Activated CD8-positive, alpha-beta T cell treated with anti-CD3 and anti-CD28 coated beads for 36 hours (primary cell): ENCODE measurements at regions not wholly inside any gene's neighbourhood (a gene's known extent, or its start where the extent isn't known, plus 50 kb on each side); places are given as distances from the start of the nearest gene placed in this dataset.

Experiments used
- ATAC-seq: fragments of 200-7000 bp; cut with Tn5 transposase; one replicate; pipeline ENCODE4 v1.10.0; 2021; ENCODE audit warnings: mild to moderate bottlenecking, moderate library complexity
- CTCF ChIA-PET: fragments of 350-600 bp; sonication (Branson Sonifier 250); formaldehyde crosslinking; loops from one replicate; lab custom pipeline; 2021; ENCODE audit warnings: antibody characterized with exemption; lab: Charles Lee
- POLR2A ChIA-PET: fragments of 350-600 bp; sonication (Branson Sonifier 250); formaldehyde crosslinking; loops from one replicate; lab custom pipeline; 2021; ENCODE audit warnings: antibody characterized with exemption; lab: Charles Lee
- DNase-seq: peaks from one replicate; pipeline ENCODE4 v3.0.0-alpha.2; 2020
- H3K27ac Mint-ChIP-seq: one replicate; pipeline ENCODE4 v1.8.0; 2021; ENCODE audit warnings: mild to moderate bottlenecking, mixed read lengths
- H3K27me3 Mint-ChIP-seq: one replicate; pipeline ENCODE4 v1.8.0; 2021; ENCODE audit warnings: mixed read lengths
- H3K36me3 Mint-ChIP-seq: one replicate; pipeline ENCODE4 v1.8.0; 2021; ENCODE audit warnings: low read depth, mixed read lengths
- H3K4me1 Mint-ChIP-seq: one replicate; pipeline ENCODE4 v1.8.0; 2021; ENCODE audit warnings: low read depth, mixed read lengths
- H3K4me3 Mint-ChIP-seq: one replicate; pipeline ENCODE4 v1.8.0; 2021; ENCODE audit warnings: mild to moderate bottlenecking, moderate library complexity, mixed read lengths
- H3K9me3 Mint-ChIP-seq: one replicate; pipeline ENCODE4 v1.8.0; 2021; ENCODE audit warnings: mixed read lengths
- CTCF ChIP-seq: fragments of 200-600 bp; IDR thresholded peaks from one replicate; pipeline ENCODE4 v1.8.0; 2022; ENCODE audit warnings: antibody characterized with exemption, mild to moderate bottlenecking
- intact Hi-C: fragments of 100-400 bp; cut with micrococcal nuclease; formaldehyde crosslinking; loops from one replicate; pipeline ENCODE4 v1.10.0; 2022

- ATAC-seq (no peak), DNase-seq (no peak)
- Mint-ChIP-seq H3K27ac (no peak overlapping the region), H3K4me3 (no peak overlapping the region), H3K9me3 (no peaks in the 10 kb centered on the region), H3K4me1 (peaks cover 22% of the 10 kb centered on the region), H3K27me3 (no peaks in the 10 kb centered on the region), H3K36me3 (no peaks in the 10 kb centered on the region)
- TF ChIP-seq CTCF, result no peak
- CTCF ChIA-PET, result interaction anchor here (1.4 kb wide), 1 partner anchor 275 kb away, joined by 3 read pairs; no protein-coding TSS in a partner anchor
- POLR2A ChIA-PET, result no interaction called here
- intact Hi-C loops, result no loop called here
Observed at GRCh38 chr3:72547183-72547582, 301.1 kb downstream of the SHQ1 start.

- Mint-ChIP-seq H3K27ac (no peak overlapping the region), H3K36me3 (no peaks in the 10 kb centered on the region), H3K4me1 (peaks cover 8% of the 10 kb centered on the region), H3K27me3 (no peaks in the 10 kb centered on the region), H3K4me3 (no peak overlapping the region), H3K9me3 (peaks cover 4% of the 10 kb centered on the region)
- intact Hi-C loops, result no loop called here
- ATAC-seq, result no peak
- ChIA-PET CTCF (no interaction called here), POLR2A (no interaction called here)
- DNase-seq, result no peak
- TF ChIP-seq CTCF, result no peak
Observed at GRCh38 chr3:72544239-72544638, 304.0 kb downstream of the SHQ1 start.

GRCh38 chr3:72543246-72543645, 305.0 kb downstream of the SHQ1 start:
- POLR2A ChIA-PET, result no interaction called here
- DNase-seq (no peak), ATAC-seq (no peak)
- peaks cover 8% of the 10 kb centered on the region for H3K4me1 Mint-ChIP-seq
- no peak overlapping the region for H3K27ac Mint-ChIP-seq
- TF ChIP-seq CTCF, result no peak
- no peaks in the 10 kb centered on the region for H3K27me3 Mint-ChIP-seq
- CTCF ChIA-PET, result no interaction called here
- intact Hi-C loops, result no loop called here
- no peaks in the 10 kb centered on the region for H3K36me3 Mint-ChIP-seq
- H3K4me3 Mint-ChIP-seq, result no peak overlapping the region
- peaks cover 4% of the 10 kb centered on the region for H3K9me3 Mint-ChIP-seq

GRCh38 chr3:72542781-72543180, 305.5 kb downstream of the SHQ1 start:
- ChIA-PET CTCF (no interaction called here), POLR2A (interaction anchor here (0.6 kb wide), 1 partner anchor 499 kb away, joined by 3 read pairs; no protein-coding TSS in a partner anchor)
- Mint-ChIP-seq H3K4me1 (peaks cover 12% of the 10 kb centered on the region), H3K27me3 (no peaks in the 10 kb centered on the region), H3K27ac (no peak overlapping the region), H3K36me3 (no peaks in the 10 kb centered on the region), H3K4me3 (no peak overlapping the region), H3K9me3 (peaks cover 4% of the 10 kb centered on the region)
- no peak for TF ChIP-seq CTCF
- DNase-seq, result no peak
- intact Hi-C loops, result no loop called here
- ATAC-seq, result no peak

- intact Hi-C loops, result no loop called here
- CTCF ChIA-PET, result interaction anchor here (0.7 kb wide), 1 partner anchor 77 kb away, joined by 6 read pairs; no protein-coding TSS in a partner anchor
- no peak for ATAC-seq
- peaks cover 4% of the 10 kb centered on the region for H3K9me3 Mint-ChIP-seq
- POLR2A ChIA-PET, result no interaction called here
- no peak overlapping the region for H3K4me3 Mint-ChIP-seq
- peaks cover 14% of the 10 kb centered on the region for H3K4me1 Mint-ChIP-seq
- no peaks in the 10 kb centered on the region for H3K36me3 Mint-ChIP-seq
- H3K27me3 Mint-ChIP-seq, result no peaks in the 10 kb centered on the region
- no peak overlapping the region for H3K27ac Mint-ChIP-seq
- DNase-seq, result no peak
- TF ChIP-seq CTCF, result no peak
Observed at GRCh38 chr3:72539856-72540255, 308.4 kb downstream of the SHQ1 start.
